H1 (cell line): ENCODE measurements at regions not wholly inside any gene's neighbourhood (a gene's known extent, or its start where the extent isn't known, plus 50 kb on each side); places are given as distances from the start of the nearest gene placed in this dataset.

ENCODE experiments used
- CTCF ChIA-PET: fragments of 300-600 bp; sonication (Branson Sonifier 250); formaldehyde crosslinking; loops from one replicate; lab custom pipeline; 2021; ENCODE audit not compliant: partially characterized antibody; lab: Charles Lee
- POLR2A ChIA-PET: fragments of 300-600 bp; sonication (Branson Sonifier 250); formaldehyde crosslinking; loops from one replicate; lab custom pipeline; 2021; ENCODE audit warnings: inconsistent platforms; ENCODE audit not compliant: partially characterized antibody; lab: Charles Lee
- DNase-seq, 2 experiments: peaks; one replicate each; pipeline versions ENCODE4 v3.0.0 to v3.0.0-alpha.2; 2010 to 2022; ENCODE audit warnings: low spot score in 2 of 2, low read depth in 1 of 2, mixed read lengths in 1 of 2
- FAIRE-seq: peaks from 2 replicates; lab custom pipeline; 2011; peaks lifted over from hg19 to GRCh38; lab: Jason Lieb, UNC
- H2AFZ ChIP-seq: 2 replicates; pipeline ENCODE4 v1.8.1; 2012; ENCODE audit warnings: low read length, inconsistent platforms
- H2AK5ac ChIP-seq: 2 replicates; pipeline ENCODE4 v1.6.1; 2013; ENCODE audit warnings: low read depth, low read length
- H2BK120ac ChIP-seq: replicated peaks from 2 replicates; pipeline ENCODE3; 2013; ENCODE audit warnings: low read depth, low read length, inconsistent platforms
- H2BK12ac ChIP-seq: 2 replicates; pipeline ENCODE4 v1.6.1; 2013; ENCODE audit warnings: low read depth, low read length
- H2BK15ac ChIP-seq: 2 replicates; pipeline ENCODE4 v1.6.1; 2013; ENCODE audit warnings: low read length
- H2BK20ac ChIP-seq: 2 replicates; pipeline ENCODE4 v1.6.1; 2013; ENCODE audit warnings: low read length
- H2BK5ac ChIP-seq: 2 replicates; pipeline ENCODE4 v1.6.1; 2013; ENCODE audit warnings: low read depth, low read length
- H3K14ac ChIP-seq: 2 replicates; pipeline ENCODE4 v1.6.1; 2013; ENCODE audit warnings: inconsistent platforms; ENCODE audit not compliant: insufficient read length
- H3K18ac ChIP-seq: 2 replicates; pipeline ENCODE4 v1.6.1; 2013; ENCODE audit warnings: low read length; ENCODE audit errors: extremely low read depth
- H3K23ac ChIP-seq: 2 replicates; pipeline ENCODE4 v1.6.1; 2013; ENCODE audit warnings: inconsistent platforms; ENCODE audit not compliant: insufficient read length
- H3K23me2 ChIP-seq: 2 replicates; pipeline ENCODE4 v1.6.1; 2013; ENCODE audit warnings: low read depth, low read length
- H3K27ac ChIP-seq: 2 replicates; pipeline ENCODE4 v1.6.1; 2011; ENCODE audit warnings: low read depth, low read length, inconsistent platforms
- H3K27me3 ChIP-seq, 4 experiments: replicated peaks in 1 of 4; 1 replicate in 1 of 4; 2 replicates in 3 of 4; pipeline versions ENCODE4 v1.6.1 to v1.8.1; 2011 to 2013; ENCODE audit warnings: low read length in 3 of 4, mild to moderate bottlenecking in 3 of 4, inconsistent platforms in 2 of 4, mixed read lengths in 2 of 4, moderate library complexity in 1 of 4; ENCODE audit not compliant: control insufficient read depth in 3 of 4, insufficient read depth in 3 of 4; ENCODE audit errors: extremely low read depth in 1 of 4
- H3K36me3 ChIP-seq, 4 experiments: 2 replicates each; pipeline versions ENCODE4 v1.6.1 to v1.8.1; 2011 to 2013; ENCODE audit warnings: mild to moderate bottlenecking in 4 of 4, low read length in 3 of 4, moderate library complexity in 2 of 4, control low read depth in 1 of 4, inconsistent platforms in 1 of 4; ENCODE audit not compliant: insufficient read depth in 4 of 4, control insufficient read depth in 2 of 4
- H3K4ac ChIP-seq: replicated peaks from 2 replicates; pipeline ENCODE3; 2013; ENCODE audit warnings: low read length, low read depth, mixed read lengths, inconsistent platforms; ENCODE audit not compliant: insufficient read length
- H3K4me1 ChIP-seq, 4 experiments: replicated peaks in 1 of 4; 1 replicate in 1 of 4; 2 replicates in 3 of 4; pipeline versions ENCODE4 v1.6.1 to v1.8.1; 2011 to 2013; ENCODE audit warnings: low read length in 3 of 4, inconsistent platforms in 2 of 4, mixed read lengths in 1 of 4; ENCODE audit not compliant: insufficient read depth in 4 of 4, control insufficient read depth in 3 of 4
- H3K4me2 ChIP-seq, 2 experiments: 2 replicates each; pipeline versions ENCODE4 v1.6.1 to v1.8.1; 2011 to 2013; ENCODE audit warnings: low read depth in 2 of 2, low read length in 2 of 2, control low read depth in 1 of 2, inconsistent platforms in 1 of 2, mild to moderate bottlenecking in 1 of 2; ENCODE audit not compliant: insufficient read depth in 1 of 2
- H3K4me3 ChIP-seq, 4 experiments: fragments of 200-600, 300-600 bp in 1 of 4; sonication (generic), shearing (Covaris generic), sonication (Bioruptor Twin) in 1 of 4; 2 replicates each; pipeline versions ENCODE4 v1.5.1 to v1.8.1; 2011 to 2016; ENCODE audit warnings: low read length in 4 of 4, low read depth in 3 of 4, control low read depth in 2 of 4, inconsistent platforms in 2 of 4, mild to moderate bottlenecking in 2 of 4, mixed read lengths in 1 of 4, moderate library complexity in 1 of 4; ENCODE audit not compliant: insufficient read depth in 2 of 4; ENCODE audit errors: extremely low read depth in 1 of 4
- H3K56ac ChIP-seq: replicated peaks from 2 replicates; pipeline ENCODE3; 2013; ENCODE audit warnings: low read depth, mild to moderate bottlenecking, mixed read lengths, low read length, inconsistent platforms; ENCODE audit not compliant: insufficient read length
- H3K79me1 ChIP-seq: 2 replicates; pipeline ENCODE4 v1.6.1; 2013; ENCODE audit warnings: low read depth, low read length, control low read depth
- H3K79me2 ChIP-seq, 2 experiments: 2 replicates each; pipeline versions ENCODE4 v1.6.1 to v1.8.1; 2012 to 2013; ENCODE audit warnings: low read length in 2 of 2, mild to moderate bottlenecking in 2 of 2, inconsistent platforms in 1 of 2; ENCODE audit not compliant: insufficient read depth in 2 of 2, control insufficient read depth in 1 of 2
- H3K9ac ChIP-seq, 4 experiments: replicated peaks in 1 of 4; 1 replicate in 1 of 4; 2 replicates in 3 of 4; pipeline versions ENCODE4 v1.6.1 to v1.8.1; 2011 to 2013; ENCODE audit warnings: low read depth in 3 of 4, low read length in 3 of 4, control low read depth in 2 of 4, mild to moderate bottlenecking in 2 of 4, moderate library complexity in 2 of 4, inconsistent platforms in 1 of 4; ENCODE audit errors: extremely low read depth in 1 of 4
- H3K9me3 ChIP-seq, 2 experiments: 2 replicates each; pipeline versions ENCODE4 v1.6.1 to v1.8.1; 2012 to 2013; ENCODE audit warnings: mild to moderate bottlenecking in 2 of 2, moderate library complexity in 2 of 2, control low read depth in 1 of 2, inconsistent platforms in 1 of 2, low read depth in 1 of 2, low read length in 1 of 2, mixed read lengths in 1 of 2; ENCODE audit not compliant: insufficient read depth in 2 of 2
- H4K20me1 ChIP-seq, 2 experiments: replicated peaks in 1 of 2; 2 replicates each; pipeline versions ENCODE3 to v1.8.1; 2011 to 2013; ENCODE audit warnings: inconsistent platforms in 2 of 2, low read length in 2 of 2, mild to moderate bottlenecking in 1 of 2; ENCODE audit not compliant: insufficient read depth in 2 of 2, control insufficient read depth in 1 of 2
- H4K5ac ChIP-seq: 2 replicates; pipeline ENCODE4 v1.6.1; 2013; ENCODE audit warnings: low read length, low read depth, mixed read lengths, inconsistent platforms; ENCODE audit not compliant: insufficient read length
- H4K8ac ChIP-seq: 2 replicates; pipeline ENCODE4 v1.8.0; 2013; ENCODE audit warnings: mild to moderate bottlenecking, moderate library complexity, low read length, inconsistent platforms; ENCODE audit not compliant: insufficient read depth; ENCODE audit errors: extremely low read depth
- H4K91ac ChIP-seq: replicated peaks from 2 replicates; pipeline ENCODE3; 2013; ENCODE audit warnings: low read length, mixed read lengths, inconsistent platforms; ENCODE audit not compliant: insufficient read length
- ATF2 ChIP-seq: IDR thresholded peaks from 2 replicates; pipeline ENCODE4 v1.6.1; 2012; ENCODE audit warnings: low read length, inconsistent platforms
- BRCA1 ChIP-seq: IDR thresholded peaks from 2 replicates; pipeline ENCODE4 v1.6.1; 2012; ENCODE audit warnings: low read depth, low read length, improper control_type of control experiment
- JUN ChIP-seq: IDR thresholded peaks from 2 replicates; pipeline ENCODE4 v1.6.1; 2011; ENCODE audit warnings: low read depth, mild to moderate bottlenecking, improper control_type of control experiment, low read length
- MAFK ChIP-seq: IDR thresholded peaks from 2 replicates; pipeline ENCODE4 v1.6.1; 2012; ENCODE audit warnings: low read depth, mild to moderate bottlenecking, improper control_type of control experiment, low read length
- NANOG ChIP-seq: IDR thresholded peaks from 2 replicates; pipeline ENCODE4 v1.6.1; 2011; ENCODE audit warnings: low read length, low read depth, mild to moderate bottlenecking, inconsistent platforms; ENCODE audit not compliant: insufficient read depth, poor library complexity, severe bottlenecking
- SP4 ChIP-seq: IDR thresholded peaks from 2 replicates; pipeline ENCODE4 v1.6.1; 2012; ENCODE audit warnings: low read length, inconsistent platforms
- WGBS, 2 experiments: shearing (Covaris generic) in 1 of 2; methylation state at CpG; one replicate each; pipeline versions ENCODE4 v1.1.6 to v1.1.7; 2013 to 2015; ENCODE audit warnings: low lambda C conversion rate in 2 of 2, mixed read lengths in 2 of 2, inconsistent platforms in 1 of 2, low coverage in 1 of 2, missing lambda C conversion rate in 1 of 2; ENCODE audit not compliant: insufficient replicate concordance in 2 of 2, insufficient coverage in 1 of 2, insufficient read length in 1 of 2; ENCODE audit errors: extremely low coverage in 1 of 2, missing lambda C conversion rate in 1 of 2; 5-methylcytosine and 5-hydroxymethylcytosine counted together

GRCh38 chr10:28983799-28984198 lies 305.1 kb upstream of the LYZL1 start:
- H3K23me2 ChIP-seq, result no peaks in the 10 kb centered on the region
- H2BK12ac ChIP-seq, result no peak overlapping the region
- H4K8ac ChIP-seq, result no peak overlapping the region
- FAIRE-seq, result no peak
- H3K56ac ChIP-seq, result no peak overlapping the region
- H3K23ac ChIP-seq, result no peak overlapping the region
- H3K27ac ChIP-seq, result no peak overlapping the region
- no peak for DNase-seq
- no peak overlapping the region for H2AK5ac ChIP-seq
- 65% methylated on average over 3 of the region's 3 CpGs; no CpG with 5 or more reads in 1 of the 2 experiments for WGBS, 2 experiments
- H3K9me3 ChIP-seq, result no peaks in the 10 kb centered on the region
- H3K4me1 ChIP-seq, result no peaks in the 10 kb centered on the region
- no peak overlapping the region for H2AFZ ChIP-seq
- H2BK20ac ChIP-seq, result no peak overlapping the region
- no peak overlapping the region for H3K4me2 ChIP-seq
- peak overlapping the region; percentile 40; the same call in 1 of the 2 replicates for H2BK15ac ChIP-seq
- no peaks in the 10 kb centered on the region for H4K20me1 ChIP-seq
- H3K18ac ChIP-seq, result no peak overlapping the region
- H3K9ac ChIP-seq, result no peak overlapping the region
- no peak overlapping the region for H2BK5ac ChIP-seq
- no peak overlapping the region for H3K4me3 ChIP-seq
- no peaks in the 10 kb centered on the region for H3K79me1 ChIP-seq
- no peak overlapping the region for H3K14ac ChIP-seq
- H3K27me3 ChIP-seq, result no peaks in the 10 kb centered on the region
- ChIA-PET CTCF (interaction anchor here (1.8 to 2.1 kb wide), 2 partner anchors 44 to 320 kb away, joined by 5 to 7 read pairs; no protein-coding TSS in a partner anchor), POLR2A (no interaction called here)
- TF ChIP-seq NANOG (no peak), BRCA1 (no peak), JUN (no peak), MAFK (no peak), SP4 (no peak), ATF2 (no peak)
- no peaks in the 10 kb centered on the region for H3K36me3 ChIP-seq
- H4K91ac ChIP-seq, result no peak overlapping the region
- H2BK120ac ChIP-seq, result no peak overlapping the region
- H3K4ac ChIP-seq, result no peak overlapping the region
- no peaks in the 10 kb centered on the region for H3K79me2 ChIP-seq
- no peak overlapping the region for H4K5ac ChIP-seq
